Esophagus muscularis mucosa (tissue), 4 donors: ENCODE measurements at regions not wholly inside any gene's neighbourhood (a gene's known extent, or its start where the extent isn't known, plus 50 kb on each side); places are given as distances from the start of the nearest gene placed in this dataset.

Source experiments
- CTCF ChIP-seq, 3 experiments: fragments of 200-600 bp in 2 of 3; fragments of 450-650 bp in 1 of 3; sonication (generic) in 2 of 3; IDR thresholded peaks; one replicate each; pipeline ENCODE4 v1.5.1; 2017 to 2019; ENCODE audit warnings: antibody characterized with exemption in 3 of 3, mild to moderate bottlenecking in 2 of 3, moderate library complexity in 1 of 3
- EP300 ChIP-seq: sonication (generic); formaldehyde crosslinking; IDR thresholded peaks from one replicate; pipeline ENCODE4 v1.6.1; 2017; ENCODE audit warnings: antibody characterized with exemption
- POLR2A ChIP-seq: fragments of 450-650 bp; IDR thresholded peaks from one replicate; pipeline ENCODE4 v1.6.1; 2017; ENCODE audit warnings: antibody characterized with exemption, moderate library complexity, mild to moderate bottlenecking, low read depth
- POLR2AphosphoS5 ChIP-seq, 2 donors: sonication (generic); formaldehyde crosslinking; IDR thresholded peaks; one replicate each; pipeline ENCODE4 v1.6.1; 2017; ENCODE audit warnings: antibody characterized with exemption in 2 of 2

- TF ChIP-seq CTCF (IDR thresholded peaks at IDR 0.05) (no peak), POLR2AphosphoS5 (IDR thresholded peaks at IDR 0.05) (no peak), POLR2A (no peak), EP300 (no peak)
Measured at GRCh38 chr1:87980494-87980893, 651.8 kb downstream of the LMO4 start.
